ENCODE measurements at regions not wholly inside any gene's neighbourhood (a gene's known extent, or its start where the extent isn't known, plus 50 kb on each side); places are given as distances from the start of the nearest gene placed in this dataset.

- Histone ChIP-seq H3K36me3 (no peaks in the 10 kb centered on the region), H3K9me3 (no peaks in the 10 kb centered on the region), H3K4me3 (no peak overlapping the region), H3K4me1 (no peaks in the 10 kb centered on the region), H3K27ac (no peak overlapping the region), H3K27me3 (no peaks in the 10 kb centered on the region)
- TF ChIP-seq CTCF (IDR thresholded peaks at IDR 0.05) (no peak), POLR2AphosphoS5 (IDR thresholded peaks at IDR 0.05) (no peak), POLR2A (IDR thresholded peaks at IDR 0.05) (no peak), EP300 (IDR thresholded peaks at IDR 0.05) (no peak)
- 58 to 74% methylated on average over 7 of the region's 8 CpGs for WGBS, 2 donors (ENCODE audit: low coverage in 1 of 2)
- ATAC-seq: no peak
These were observed 211.5 kb downstream of the TMEM200A start for GRCh38 chr6:130577178-130577919.

GRCh38 chr6:130578713-130579112, 212.9 kb downstream of the TMEM200A start:
- TF ChIP-seq EP300 (IDR thresholded peaks at IDR 0.05) (no peak), CTCF (IDR thresholded peaks at IDR 0.05) (no peak)

GRCh38 chr6:130583268-130583667, 217.5 kb downstream of the TMEM200A start:
- 94 to 95% methylated on average over 9 to 10 of the region's 11 CpGs for WGBS, 2 donors (ENCODE audit: low coverage in 1 of 2)
- no peak overlapping the region for H3K27ac ChIP-seq
- H3K36me3 ChIP-seq: no peaks in the 10 kb centered on the region
- H3K4me3 ChIP-seq: no peak overlapping the region
- H3K4me1 ChIP-seq: no peaks in the 10 kb centered on the region
- no peaks in the 10 kb centered on the region for H3K9me3 ChIP-seq
- H3K27me3 ChIP-seq: no peaks in the 10 kb centered on the region
- TF ChIP-seq EP300 (IDR thresholded peaks at IDR 0.05) (no peak), POLR2AphosphoS5 (IDR thresholded peaks at IDR 0.05) (no peak), CTCF (IDR thresholded peaks at IDR 0.05) (no peak), POLR2A (IDR thresholded peaks at IDR 0.05) (no peak)
- ATAC-seq: no peak

More at GRCh38 chr6:130578713-130579112, 212.9 kb downstream of the TMEM200A start:
- no peaks in the 10 kb centered on the region for H3K36me3 ChIP-seq
- H3K4me3 ChIP-seq: no peak overlapping the region
- H3K27me3 ChIP-seq: no peaks in the 10 kb centered on the region
- ATAC-seq: no peak
- H3K9me3 ChIP-seq: no peaks in the 10 kb centered on the region
- WGBS, 2 donors (ENCODE audit: low coverage in 1 of 2): 73 to 98% methylated on average over 3 of the region's 3 CpGs
- H3K27ac ChIP-seq: no peak overlapping the region
- H3K4me1 ChIP-seq: no peaks in the 10 kb centered on the region

- Histone ChIP-seq H3K36me3 (no peaks in the 10 kb centered on the region), H3K27me3 (no peaks in the 10 kb centered on the region), H3K4me3 (no peak overlapping the region), H3K4me1 (no peaks in the 10 kb centered on the region), H3K27ac (no peak overlapping the region), H3K9me3 (no peaks in the 10 kb centered on the region)
- ATAC-seq: no peak
- 55 to 61% methylated on average over 5 of the region's 5 CpGs for WGBS, 2 donors (ENCODE audit: low coverage in 1 of 2)
- TF ChIP-seq EP300 (IDR thresholded peaks at IDR 0.05) (no peak), CTCF (IDR thresholded peaks at IDR 0.05) (no peak), POLR2AphosphoS5 (IDR thresholded peaks at IDR 0.05) (no peak), POLR2A (IDR thresholded peaks at IDR 0.05) (no peak)
These were observed 219.8 kb downstream of the TMEM200A start for GRCh38 chr6:130585587-130585986.

GRCh38 chr6:130587778-130588520, 222.1 kb downstream of the TMEM200A start:
- TF ChIP-seq POLR2A (IDR thresholded peaks at IDR 0.05) (no peak), POLR2AphosphoS5 (IDR thresholded peaks at IDR 0.05) (no peak), CTCF (IDR thresholded peaks at IDR 0.05) (no peak), EP300 (IDR thresholded peaks at IDR 0.05) (no peak)
- no peak for ATAC-seq
- 40 to 65% methylated on average over 2 of the region's 2 CpGs for WGBS, 2 donors (ENCODE audit: low coverage in 1 of 2)
- Histone ChIP-seq H3K27ac (no peak overlapping the region), H3K9me3 (no peaks in the 10 kb centered on the region), H3K4me1 (no peaks in the 10 kb centered on the region), H3K4me3 (no peak overlapping the region), H3K27me3 (no peaks in the 10 kb centered on the region), H3K36me3 (no peaks in the 10 kb centered on the region)

Measured in gastroesophageal sphincter (tissue), 4 donors.